Sigmoid colon (tissue), 4 donors: ENCODE measurements at regions not wholly inside any gene's neighbourhood (a gene's known extent, or its start where the extent isn't known, plus 50 kb on each side); places are given as distances from the start of the nearest gene placed in this dataset.

Source experiments
- EP300 ChIP-seq, 4 donors: sonication (generic); formaldehyde crosslinking; IDR thresholded peaks; one replicate each; pipeline ENCODE4 v1.6.1; 2017; ENCODE audit warnings: antibody characterized with exemption in 4 of 4
- POLR2A ChIP-seq, 2 donors: fragments of 450-650 bp; IDR thresholded peaks; one replicate each; pipeline ENCODE4 v1.6.1; 2016; ENCODE audit warnings: antibody characterized with exemption in 2 of 2, mild to moderate bottlenecking in 2 of 2, moderate library complexity in 2 of 2
- POLR2AphosphoS5 ChIP-seq, 4 donors: sonication (generic); formaldehyde crosslinking; IDR thresholded peaks; one replicate each; pipeline ENCODE4 v1.6.1; 2017; ENCODE audit warnings: antibody characterized with exemption in 4 of 4
- TF ChIP-seq, protein P1 (sequence below), 4 experiments: fragments of 450-650 bp in 3 of 4; fragments of 200-600 bp in 1 of 4; IDR thresholded peaks; one replicate each; pipeline ENCODE4 v1.5.1; 2016 to 2019; ENCODE audit warnings: antibody characterized with exemption in 4 of 4, mild to moderate bottlenecking in 3 of 4, moderate library complexity in 2 of 4

GRCh38 chr3:18228060-18228459, 197.1 kb downstream of the SATB1 start:
- TF ChIP-seq POLR2AphosphoS5 (IDR thresholded peaks at IDR 0.05) = no peak
- TF ChIP-seq, protein P1, sequence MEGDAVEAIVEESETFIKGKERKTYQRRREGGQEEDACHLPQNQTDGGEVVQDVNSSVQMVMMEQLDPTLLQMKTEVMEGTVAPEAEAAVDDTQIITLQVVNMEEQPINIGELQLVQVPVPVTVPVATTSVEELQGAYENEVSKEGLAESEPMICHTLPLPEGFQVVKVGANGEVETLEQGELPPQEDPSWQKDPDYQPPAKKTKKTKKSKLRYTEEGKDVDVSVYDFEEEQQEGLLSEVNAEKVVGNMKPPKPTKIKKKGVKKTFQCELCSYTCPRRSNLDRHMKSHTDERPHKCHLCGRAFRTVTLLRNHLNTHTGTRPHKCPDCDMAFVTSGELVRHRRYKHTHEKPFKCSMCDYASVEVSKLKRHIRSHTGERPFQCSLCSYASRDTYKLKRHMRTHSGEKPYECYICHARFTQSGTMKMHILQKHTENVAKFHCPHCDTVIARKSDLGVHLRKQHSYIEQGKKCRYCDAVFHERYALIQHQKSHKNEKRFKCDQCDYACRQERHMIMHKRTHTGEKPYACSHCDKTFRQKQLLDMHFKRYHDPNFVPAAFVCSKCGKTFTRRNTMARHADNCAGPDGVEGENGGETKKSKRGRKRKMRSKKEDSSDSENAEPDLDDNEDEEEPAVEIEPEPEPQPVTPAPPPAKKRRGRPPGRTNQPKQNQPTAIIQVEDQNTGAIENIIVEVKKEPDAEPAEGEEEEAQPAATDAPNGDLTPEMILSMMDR (IDR thresholded peaks at IDR 0.05) = no peak
- TF ChIP-seq POLR2A (IDR thresholded peaks at IDR 0.05) = no peak
- TF ChIP-seq EP300 (IDR thresholded peaks at IDR 0.05) = no peak
